ENCODE measurements at regions not wholly inside any gene's neighbourhood (a gene's known extent, or its start where the extent isn't known, plus 50 kb on each side); places are given as distances from the start of the nearest gene placed in this dataset.
A peak's percentile ranks its signal among the peaks of the same experiment; 100 is the strongest.

DNA sequence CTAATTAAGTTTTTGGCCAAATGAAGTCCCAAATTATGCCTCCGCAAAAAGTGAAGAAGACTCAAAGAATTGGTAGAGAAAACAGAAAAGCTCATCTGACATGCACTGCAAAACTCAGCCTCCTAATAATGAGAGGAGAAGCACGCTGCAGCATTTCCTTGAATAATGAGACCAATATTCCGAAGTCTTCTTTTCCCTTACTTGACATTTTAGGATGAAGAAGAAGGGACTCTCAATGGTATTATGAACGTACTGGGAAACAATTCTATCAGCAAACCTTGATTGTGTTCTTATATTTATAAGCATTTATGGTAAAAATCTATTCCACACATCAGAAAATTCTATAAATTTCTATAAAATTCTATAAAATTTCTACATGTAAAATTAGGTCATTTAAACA lies 733.9 kb upstream of the ACVR2A start:
- ChIA-PET CTCF (no interaction called here), POLR2A (ENCODE audit: low non-redundant PET) (no interaction called here)
- H3K27ac ChIP-seq (ENCODE audit: low read depth, low read length, poor library complexity, severe bottlenecking): no peak overlapping the region
- no peaks in the 10 kb centered on the region for H3K9me3 ChIP-seq (ENCODE audit: low read depth, low read length, poor library complexity, severe bottlenecking)
- BruUV-seq (replicated peaks): no TSS peak
- DNase-seq (ENCODE audit: low spot score): no peak
- H3K36me3 ChIP-seq (ENCODE audit: insufficient read depth, low read length, poor library complexity, severe bottlenecking): no peaks in the 10 kb centered on the region
- no peak overlapping the region for H3K4me3 ChIP-seq (ENCODE audit: low read depth, low read length, poor library complexity, severe bottlenecking)
- TF ChIP-seq, protein P1, sequence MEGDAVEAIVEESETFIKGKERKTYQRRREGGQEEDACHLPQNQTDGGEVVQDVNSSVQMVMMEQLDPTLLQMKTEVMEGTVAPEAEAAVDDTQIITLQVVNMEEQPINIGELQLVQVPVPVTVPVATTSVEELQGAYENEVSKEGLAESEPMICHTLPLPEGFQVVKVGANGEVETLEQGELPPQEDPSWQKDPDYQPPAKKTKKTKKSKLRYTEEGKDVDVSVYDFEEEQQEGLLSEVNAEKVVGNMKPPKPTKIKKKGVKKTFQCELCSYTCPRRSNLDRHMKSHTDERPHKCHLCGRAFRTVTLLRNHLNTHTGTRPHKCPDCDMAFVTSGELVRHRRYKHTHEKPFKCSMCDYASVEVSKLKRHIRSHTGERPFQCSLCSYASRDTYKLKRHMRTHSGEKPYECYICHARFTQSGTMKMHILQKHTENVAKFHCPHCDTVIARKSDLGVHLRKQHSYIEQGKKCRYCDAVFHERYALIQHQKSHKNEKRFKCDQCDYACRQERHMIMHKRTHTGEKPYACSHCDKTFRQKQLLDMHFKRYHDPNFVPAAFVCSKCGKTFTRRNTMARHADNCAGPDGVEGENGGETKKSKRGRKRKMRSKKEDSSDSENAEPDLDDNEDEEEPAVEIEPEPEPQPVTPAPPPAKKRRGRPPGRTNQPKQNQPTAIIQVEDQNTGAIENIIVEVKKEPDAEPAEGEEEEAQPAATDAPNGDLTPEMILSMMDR (conservative IDR thresholded peaks at IDR 0.05; ENCODE audit: low read depth, low read length): no peak
- TF ChIP-seq EZH2 (IDR thresholded peaks at IDR 0.05; ENCODE audit: borderline replicate concordance, low read depth, low read length, poor library complexity, severe bottlenecking): no peak
- no peaks in the 10 kb centered on the region for H3K27me3 ChIP-seq (replicated peaks; ENCODE audit: insufficient read depth, low read depth, low read length, poor library complexity)
- intact Hi-C loops (cut with micrococcal nuclease; ENCODE audit: unreplicated experiment): no loop called here
- H3K4me1 ChIP-seq (ENCODE audit: insufficient read depth, low read length, poor library complexity, severe bottlenecking): no peaks in the 10 kb centered on the region

DNA sequence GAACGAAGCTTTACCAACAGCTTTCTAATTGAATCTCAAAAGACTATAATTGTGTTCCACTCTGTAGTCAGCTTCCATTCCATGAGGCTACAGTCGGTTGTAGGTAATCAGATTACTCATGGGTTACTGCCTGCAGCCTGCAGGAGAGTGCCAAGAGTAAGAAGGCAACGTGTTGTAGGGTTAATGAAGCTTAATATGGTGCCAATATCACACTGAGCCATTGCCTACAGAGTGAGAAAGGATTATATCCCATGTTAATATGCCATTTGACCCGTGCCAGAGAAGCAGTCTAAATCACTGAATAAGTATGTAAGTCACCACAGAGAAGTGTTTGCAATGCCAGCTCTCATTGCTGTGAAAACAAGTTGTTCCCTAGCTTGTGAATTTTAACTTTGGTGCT lies 734.5 kb upstream of the ACVR2A start:
- Histone ChIP-seq H3K36me3 (ENCODE audit: insufficient read depth, low read length, poor library complexity, severe bottlenecking) (no peaks in the 10 kb centered on the region), H3K4me1 (ENCODE audit: insufficient read depth, low read length, poor library complexity, severe bottlenecking) (no peaks in the 10 kb centered on the region), H3K4me3 (ENCODE audit: low read depth, low read length, poor library complexity, severe bottlenecking) (no peak overlapping the region), H3K27me3 (replicated peaks; ENCODE audit: insufficient read depth, low read depth, low read length, poor library complexity) (no peaks in the 10 kb centered on the region), H3K27ac (ENCODE audit: low read depth, low read length, poor library complexity, severe bottlenecking) (no peak overlapping the region), H3K9me3 (ENCODE audit: low read depth, low read length, poor library complexity, severe bottlenecking) (no peaks in the 10 kb centered on the region)
- intact Hi-C loops (cut with micrococcal nuclease; ENCODE audit: unreplicated experiment): no loop called here
- no TSS peak for BruUV-seq (replicated peaks)
- ChIA-PET POLR2A (ENCODE audit: low non-redundant PET) (no interaction called here), CTCF (no interaction called here)
- TF ChIP-seq EZH2 (IDR thresholded peaks at IDR 0.05; ENCODE audit: borderline replicate concordance, low read depth, low read length, poor library complexity, severe bottlenecking): no peak
- TF ChIP-seq, protein P1 (conservative IDR thresholded peaks at IDR 0.05; ENCODE audit: low read depth, low read length): no peak
- peak; percentile 64 for DNase-seq (ENCODE audit: low spot score)

DNA sequence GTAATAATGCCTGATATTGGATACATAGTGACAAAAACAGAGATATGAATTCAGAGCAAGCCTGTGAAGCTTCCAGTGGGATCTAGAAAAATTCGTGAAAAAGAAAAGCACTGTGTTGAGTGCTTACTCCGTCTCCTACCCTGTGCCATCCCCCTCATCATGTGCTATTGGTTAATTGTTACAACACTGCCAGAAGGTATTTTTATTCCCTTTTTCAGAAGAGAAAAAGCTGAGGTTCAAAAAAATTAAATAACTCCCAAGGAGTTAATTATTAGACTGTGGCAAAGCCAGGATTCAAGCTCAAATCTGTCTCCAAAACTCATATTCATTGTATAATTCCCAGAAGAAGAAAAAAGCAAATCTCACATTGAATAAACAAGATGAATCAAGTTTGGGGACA lies 735.5 kb upstream of the ACVR2A start:
- no peaks in the 10 kb centered on the region for H3K27me3 ChIP-seq (replicated peaks; ENCODE audit: insufficient read depth, low read depth, low read length, poor library complexity)
- H3K36me3 ChIP-seq (ENCODE audit: insufficient read depth, low read length, poor library complexity, severe bottlenecking): no peaks in the 10 kb centered on the region
- intact Hi-C loops (cut with micrococcal nuclease; ENCODE audit: unreplicated experiment): no loop called here
- no peaks in the 10 kb centered on the region for H3K4me1 ChIP-seq (ENCODE audit: insufficient read depth, low read length, poor library complexity, severe bottlenecking)
- no TSS peak for BruUV-seq (replicated peaks)
- CTCF ChIA-PET: no interaction called here
- no peak overlapping the region for H3K27ac ChIP-seq (ENCODE audit: low read depth, low read length, poor library complexity, severe bottlenecking)
- no peak overlapping the region for H3K4me3 ChIP-seq (ENCODE audit: low read depth, low read length, poor library complexity, severe bottlenecking)
- POLR2A ChIA-PET (ENCODE audit: low non-redundant PET): no interaction called here
- TF ChIP-seq, protein P1 (conservative IDR thresholded peaks at IDR 0.05; ENCODE audit: low read depth, low read length): no peak
- no peak for TF ChIP-seq EZH2 (IDR thresholded peaks at IDR 0.05; ENCODE audit: borderline replicate concordance, low read depth, low read length, poor library complexity, severe bottlenecking)
- H3K9me3 ChIP-seq (ENCODE audit: low read depth, low read length, poor library complexity, severe bottlenecking): no peaks in the 10 kb centered on the region
- DNase-seq (ENCODE audit: low spot score): no peak
